NCI-H1436 (cell line): ENCODE measurements at regions not wholly inside any gene's neighbourhood (a gene's known extent, or its start where the extent isn't known, plus 50 kb on each side); places are given as distances from the start of the nearest gene placed in this dataset.
"Not testable (repeated sequence)": the region's sequence is repeated elsewhere in the genome, so short reads cannot be mapped to it uniquely, and the experiment has no call there.

ENCODE experiments used
- DNase-seq: peaks from one replicate; lab custom pipeline; 2025; lab: John Stamatoyannopoulos, UW

GRCh38 chr4:12173496-12173895 lies 744.8 kb upstream of the HS3ST1 start:
- DNase-seq: no peak

GRCh38 chr4:12172198-12172973 lies 743.7 kb upstream of the HS3ST1 start:
- no peak for DNase-seq

GRCh38 chr4:12170308-12170707 lies 741.6 kb upstream of the HS3ST1 start:
- no peak for DNase-seq

GRCh38 chr4:12165616-12166015 lies 736.9 kb upstream of the HS3ST1 start:
- DNase-seq: no peak

GRCh38 chr4:12146339-12146738 lies 717.6 kb upstream of the HS3ST1 start:
- DNase-seq: no peak

- DNase-seq: no peak
Observed at GRCh38 chr4:12145768-12146167, 717.1 kb upstream of the HS3ST1 start.

- no peak for DNase-seq
Observed at GRCh38 chr4:12145106-12145505, 716.4 kb upstream of the HS3ST1 start.

- DNase-seq: no peak
Observed at GRCh38 chr4:12144051-12144450, 715.4 kb upstream of the HS3ST1 start.

GRCh38 chr4:12140864-12141263 lies 712.2 kb upstream of the HS3ST1 start:
- no peak for DNase-seq

- DNase-seq: no peak
Observed at GRCh38 chr4:12139296-12139695, 710.6 kb upstream of the HS3ST1 start.

GRCh38 chr4:12138488-12138887 lies 709.8 kb upstream of the HS3ST1 start:
- DNase-seq: no peak

- DNase-seq: no peak
Observed at GRCh38 chr4:12137575-12137974, 708.9 kb upstream of the HS3ST1 start.

GRCh38 chr4:12126474-12126873 lies 697.8 kb upstream of the HS3ST1 start:
- no peak for DNase-seq

- DNase-seq: no peak
Observed at GRCh38 chr4:12124138-12124537, 695.4 kb upstream of the HS3ST1 start.

GRCh38 chr4:12123707-12124106 lies 695.0 kb upstream of the HS3ST1 start:
- no peak for DNase-seq

- DNase-seq: no peak
Observed at GRCh38 chr4:12122316-12122715, 693.6 kb upstream of the HS3ST1 start.

GRCh38 chr4:12120968-12121367 lies 692.3 kb upstream of the HS3ST1 start:
- no peak for DNase-seq

GRCh38 chr4:12118651-12119213 lies 690.0 kb upstream of the HS3ST1 start:
- DNase-seq: no peak

- DNase-seq: no peak
Observed at GRCh38 chr4:12116009-12116552, 687.4 kb upstream of the HS3ST1 start.

- DNase-seq: no peak
Observed at GRCh38 chr4:12110627-12111026, 681.9 kb upstream of the HS3ST1 start.

- not testable (repeated sequence) for DNase-seq
Observed at GRCh38 chr4:12109056-12109455, 680.4 kb upstream of the HS3ST1 start.

- no peak for DNase-seq
Observed at GRCh38 chr4:12105519-12105918, 676.8 kb upstream of the HS3ST1 start.

- not testable (repeated sequence) for DNase-seq
Observed at GRCh38 chr4:12089920-12090319, 661.2 kb upstream of the HS3ST1 start.

- DNase-seq: no peak
Observed at GRCh38 chr4:12084690-12085089, 656.0 kb upstream of the HS3ST1 start.
